Loucy (cell line): ENCODE measurements at regions not wholly inside any gene's neighbourhood (a gene's known extent, or its start where the extent isn't known, plus 50 kb on each side); places are given as distances from the start of the nearest gene placed in this dataset.

ENCODE experiments used
- H2AFZ ChIP-seq: fragments of 200-600 bp; sonication (generic); 2 replicates; pipeline ENCODE4 v1.6.0; 2016; ENCODE audit warnings: antibody characterized with exemption, mild to moderate bottlenecking, low read length, moderate library complexity
- H3F3A ChIP-seq: fragments of 200-600 bp; 2 replicates; pipeline ENCODE4 v1.6.0; 2016; ENCODE audit warnings: antibody characterized with exemption, low read depth, mild to moderate bottlenecking
- H3K27me3 ChIP-seq: fragments of 200-600 bp; sonication (generic); 2 replicates; pipeline ENCODE4 v1.6.1; 2014; ENCODE audit warnings: low read length, mild to moderate bottlenecking; ENCODE audit not compliant: insufficient read depth, poor library complexity, severe bottlenecking
- H3K36me3 ChIP-seq: fragments of 200-600 bp; sonication (generic); 2 replicates; pipeline ENCODE4 v1.6.1; 2016; ENCODE audit warnings: low read length; ENCODE audit not compliant: insufficient read depth
- H3K4me1 ChIP-seq: fragments of 200-600 bp; sonication (generic); 2 replicates; pipeline ENCODE4 v1.5.1; 2014; ENCODE audit warnings: low read length, mild to moderate bottlenecking; ENCODE audit not compliant: insufficient read depth, poor library complexity, severe bottlenecking
- H3K4me2 ChIP-seq: fragments of 200-600 bp; sonication (generic); 2 replicates; pipeline ENCODE4 v1.6.0; 2014; ENCODE audit warnings: antibody characterized with exemption, low read length, low read depth, mild to moderate bottlenecking; ENCODE audit not compliant: poor library complexity, severe bottlenecking
- H3K4me3 ChIP-seq: fragments of 200-600 bp; sonication (generic); 2 replicates; pipeline ENCODE4 v1.5.1; 2014; ENCODE audit warnings: low read length, mild to moderate bottlenecking, mixed read lengths; ENCODE audit not compliant: poor library complexity, severe bottlenecking
- H3K79me2 ChIP-seq: fragments of 200-600 bp; sonication (generic); 2 replicates; pipeline ENCODE4 v1.6.1; 2014; ENCODE audit warnings: low read length; ENCODE audit not compliant: insufficient read depth
- H3K9ac ChIP-seq: fragments of 200-600 bp; sonication (generic); 2 replicates; pipeline ENCODE4 v1.6.0; 2014; ENCODE audit warnings: mild to moderate bottlenecking, low read depth, low read length, moderate library complexity; ENCODE audit not compliant: poor library complexity, severe bottlenecking
- H3K9me2 ChIP-seq: fragments of 200-600 bp; sonication (generic); replicated peaks from 2 replicates; pipeline ENCODE4 v1.6.1; 2016; ENCODE audit warnings: low read depth, low read length, mixed read lengths
- H3K9me3 ChIP-seq: fragments of 200-600 bp; sonication (generic); 2 replicates; pipeline ENCODE4 v1.6.1; 2014; ENCODE audit warnings: mild to moderate bottlenecking, antibody characterized with exemption, low read length, low read depth; ENCODE audit not compliant: insufficient read depth
- H4K20me1 ChIP-seq: fragments of 200-600 bp; sonication (generic); 2 replicates; pipeline ENCODE4 v1.6.0; 2014; ENCODE audit warnings: antibody characterized with exemption, low read length, mild to moderate bottlenecking; ENCODE audit not compliant: insufficient read depth, poor library complexity, severe bottlenecking
- CTCF ChIP-seq: fragments of 200-600 bp; sonication (generic); conservative IDR thresholded peaks from 2 replicates; pipeline ENCODE4 v1.5.1; 2014; ENCODE audit warnings: mild to moderate bottlenecking, antibody characterized with exemption, low read length
- EZH2phosphoT487 ChIP-seq: fragments of 200-600 bp; IDR thresholded peaks from 2 replicates; pipeline ENCODE4 v1.6.1; 2018; ENCODE audit warnings: antibody characterized with exemption, mild to moderate bottlenecking, moderate library complexity, borderline replicate concordance

- no peaks in the 10 kb centered on the region for H3F3A ChIP-seq
- H4K20me1 ChIP-seq, result no peaks in the 10 kb centered on the region
- no peak overlapping the region for H3K4me3 ChIP-seq
- H3K79me2 ChIP-seq, result no peaks in the 10 kb centered on the region
- TF ChIP-seq CTCF, result no peak
- no peak for TF ChIP-seq EZH2phosphoT487
- no peaks in the 10 kb centered on the region for H3K9me3 ChIP-seq
- H3K4me2 ChIP-seq, result no peak overlapping the region
- H3K9ac ChIP-seq, result no peak overlapping the region
- H3K27me3 ChIP-seq, result no peaks in the 10 kb centered on the region
- peaks cover 6% of the 10 kb centered on the region for H3K4me1 ChIP-seq
- no peaks in the 10 kb centered on the region for H3K36me3 ChIP-seq
- H2AFZ ChIP-seq, result no peak overlapping the region
- no peaks in the 10 kb centered on the region for H3K9me2 ChIP-seq
Measured at GRCh38 chr2:20512061-20512605, 65.3 kb downstream of the RHOB start.

GRCh38 chr2:20513946-20514345 is 67.1 kb downstream of the RHOB start:
- Histone ChIP-seq H3K9me3 (no peaks in the 10 kb centered on the region), H3K4me3 (no peak overlapping the region), H3K79me2 (no peaks in the 10 kb centered on the region), H3K4me1 (no peaks in the 10 kb centered on the region), H4K20me1 (no peaks in the 10 kb centered on the region), H3K4me2 (no peak overlapping the region), H3K27me3 (no peaks in the 10 kb centered on the region), H3K9ac (no peak overlapping the region), H2AFZ (no peak overlapping the region), H3K36me3 (no peaks in the 10 kb centered on the region), H3K9me2 (no peaks in the 10 kb centered on the region), H3F3A (no peaks in the 10 kb centered on the region)
- TF ChIP-seq CTCF, result no peak
- no peak for TF ChIP-seq EZH2phosphoT487

GRCh38 chr2:20514596-20515269 is 67.9 kb downstream of the RHOB start:
- Histone ChIP-seq H3K9me2 (no peaks in the 10 kb centered on the region), H3K4me2 (no peak overlapping the region), H3K79me2 (no peaks in the 10 kb centered on the region), H4K20me1 (no peaks in the 10 kb centered on the region), H3K36me3 (no peaks in the 10 kb centered on the region), H3K4me1 (no peaks in the 10 kb centered on the region), H3K27me3 (no peaks in the 10 kb centered on the region), H3K4me3 (no peak overlapping the region), H3K9ac (no peak overlapping the region), H3F3A (no peaks in the 10 kb centered on the region), H2AFZ (no peak overlapping the region), H3K9me3 (no peaks in the 10 kb centered on the region)
- TF ChIP-seq CTCF (no peak), EZH2phosphoT487 (no peak)
